NCI-H1105 (cell line): ENCODE measurements at regions not wholly inside any gene's neighbourhood (a gene's known extent, or its start where the extent isn't known, plus 50 kb on each side); places are given as distances from the start of the nearest gene placed in this dataset.

Source experiments
- DNase-seq: peaks from one replicate; lab custom pipeline; 2025; lab: John Stamatoyannopoulos, UW

DNA sequence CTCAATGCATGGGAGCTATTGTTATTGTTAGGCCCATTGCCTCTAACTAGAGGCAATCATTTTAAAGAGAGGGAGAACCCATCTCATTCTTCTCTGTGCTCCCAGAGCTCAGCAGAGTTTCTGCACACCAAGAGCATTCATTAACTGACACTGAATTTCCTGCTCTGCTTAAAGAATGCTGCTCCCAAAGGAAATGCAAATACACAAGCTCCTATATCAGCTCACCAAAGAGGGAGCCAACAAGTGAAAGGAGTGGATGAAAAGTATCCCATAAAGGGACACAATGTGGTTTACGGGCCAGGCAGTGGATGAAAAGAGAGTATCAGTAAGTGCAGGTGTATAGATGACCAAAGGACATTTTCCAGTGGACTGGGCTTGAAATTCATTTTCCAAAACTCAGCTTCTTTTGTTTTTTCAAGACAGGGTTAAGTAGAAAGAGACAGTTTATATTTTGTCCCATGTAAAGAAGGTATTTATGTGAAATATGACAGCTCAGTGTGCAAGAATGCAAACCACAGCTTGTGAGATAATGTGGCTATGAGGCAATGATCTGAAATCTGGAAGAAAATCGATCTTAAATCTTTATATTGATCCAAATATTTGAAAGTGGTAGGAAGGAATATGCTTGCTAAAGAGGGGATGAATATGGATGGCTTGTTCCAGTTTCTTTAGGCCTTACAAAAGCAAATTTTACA is 207.7 kb upstream of the CAMK1G start:
- no peak for DNase-seq

DNA sequence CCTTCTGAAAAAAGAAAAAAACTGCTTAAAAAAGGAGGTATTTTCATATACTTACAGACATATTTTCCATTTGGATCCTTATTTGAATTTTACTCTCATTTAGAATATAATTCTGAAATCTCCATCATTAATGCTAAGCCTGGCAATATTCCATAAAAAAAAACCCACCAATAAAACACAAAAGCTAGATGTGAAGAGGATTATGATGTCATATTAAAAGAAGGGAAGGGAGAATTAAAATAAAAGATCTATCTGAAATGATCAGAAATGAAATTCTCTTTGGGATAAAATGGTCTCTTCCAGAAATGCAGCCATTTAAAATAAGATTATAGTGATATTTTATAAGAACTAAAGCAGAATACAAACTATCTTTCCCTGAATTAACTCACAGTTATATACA is 206.7 kb upstream of the CAMK1G start:
- no peak for DNase-seq

DNA sequence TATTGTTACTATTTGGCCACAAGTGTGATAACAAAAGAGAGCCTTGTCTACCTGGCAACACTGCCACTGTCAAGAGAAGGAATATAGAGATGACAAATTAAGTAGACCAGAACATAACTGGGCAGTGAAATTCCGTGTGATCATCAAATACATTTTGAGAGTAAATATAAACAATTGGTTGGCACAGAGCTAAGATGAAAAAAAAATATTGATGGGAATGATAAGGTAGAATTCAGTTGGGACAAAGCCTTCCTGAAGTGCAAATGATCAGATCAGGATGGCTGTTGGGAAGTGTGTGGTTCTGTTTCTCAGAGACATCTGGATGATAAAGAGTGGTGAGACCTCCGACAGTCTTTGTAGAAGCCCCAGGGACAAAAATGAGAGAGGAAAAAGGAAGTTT is 205.5 kb upstream of the CAMK1G start:
- no peak for DNase-seq

DNA sequence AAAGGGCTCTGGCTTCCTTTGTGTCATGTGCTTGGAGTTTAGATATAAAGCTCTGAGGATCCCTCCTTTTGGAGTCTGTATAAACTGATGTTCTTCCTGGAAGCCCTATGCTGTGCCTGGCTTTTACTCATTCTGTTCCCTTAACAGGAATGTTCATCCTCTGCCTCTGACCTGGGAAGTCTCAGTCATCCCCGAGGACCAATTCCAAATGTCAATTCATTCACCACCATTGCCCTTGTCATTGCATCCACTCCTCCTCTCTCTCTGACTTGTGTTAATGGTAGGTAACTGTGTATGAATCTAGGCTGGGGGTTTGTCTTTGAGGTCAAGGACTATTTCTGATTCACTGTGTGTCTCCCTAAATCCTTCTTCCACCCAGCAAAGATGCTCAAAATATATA is 204.2 kb upstream of the CAMK1G start:
- no peak for DNase-seq

DNA sequence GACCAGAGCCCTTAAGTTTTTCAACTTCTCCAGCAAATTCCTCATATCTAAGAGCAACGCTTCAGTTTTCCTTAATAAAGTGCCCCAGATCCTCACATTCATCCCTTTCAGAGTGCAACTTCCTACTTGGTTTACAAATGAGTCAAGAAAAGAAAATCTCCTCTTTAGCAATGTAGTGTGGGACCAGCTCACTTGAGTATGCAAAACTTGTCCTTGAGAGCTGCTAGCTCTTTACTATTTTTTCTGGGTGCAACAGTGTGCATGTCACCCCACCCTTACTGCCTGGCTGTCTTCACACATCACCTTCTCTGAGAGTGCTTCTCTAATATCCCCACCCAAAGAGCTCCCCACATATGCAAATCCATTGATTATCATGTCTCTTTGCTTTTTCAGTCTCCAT is 203.1 kb upstream of the CAMK1G start:
- no peak for DNase-seq

- peak; percentile 15 for DNase-seq
Measured at GRCh38 chr1:209382231-209383100, 201.0 kb upstream of the CAMK1G start.

DNA sequence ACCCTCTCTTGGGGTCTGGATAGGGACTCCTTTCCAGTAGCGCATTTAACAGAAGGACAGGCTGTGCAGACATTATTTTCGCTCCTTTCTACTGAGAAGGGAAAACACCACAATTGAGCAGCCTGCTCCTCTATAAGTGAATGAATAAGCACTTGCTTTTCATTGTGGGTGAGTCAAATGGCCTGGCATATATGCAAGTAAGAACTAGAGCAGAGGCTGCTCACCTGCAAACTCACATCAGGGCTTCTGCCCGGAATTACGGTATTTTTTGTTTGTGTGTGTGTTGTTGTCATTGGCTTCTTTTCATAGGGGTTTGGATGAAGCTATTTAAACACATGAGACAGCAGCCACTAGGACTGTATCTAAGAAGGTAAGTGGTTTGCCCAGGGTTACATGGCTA is 200.1 kb upstream of the CAMK1G start:
- no peak for DNase-seq

GRCh38 chr1:209383907-209384709 is 199.4 kb upstream of the CAMK1G start:
- DNase-seq, result no peak

DNA sequence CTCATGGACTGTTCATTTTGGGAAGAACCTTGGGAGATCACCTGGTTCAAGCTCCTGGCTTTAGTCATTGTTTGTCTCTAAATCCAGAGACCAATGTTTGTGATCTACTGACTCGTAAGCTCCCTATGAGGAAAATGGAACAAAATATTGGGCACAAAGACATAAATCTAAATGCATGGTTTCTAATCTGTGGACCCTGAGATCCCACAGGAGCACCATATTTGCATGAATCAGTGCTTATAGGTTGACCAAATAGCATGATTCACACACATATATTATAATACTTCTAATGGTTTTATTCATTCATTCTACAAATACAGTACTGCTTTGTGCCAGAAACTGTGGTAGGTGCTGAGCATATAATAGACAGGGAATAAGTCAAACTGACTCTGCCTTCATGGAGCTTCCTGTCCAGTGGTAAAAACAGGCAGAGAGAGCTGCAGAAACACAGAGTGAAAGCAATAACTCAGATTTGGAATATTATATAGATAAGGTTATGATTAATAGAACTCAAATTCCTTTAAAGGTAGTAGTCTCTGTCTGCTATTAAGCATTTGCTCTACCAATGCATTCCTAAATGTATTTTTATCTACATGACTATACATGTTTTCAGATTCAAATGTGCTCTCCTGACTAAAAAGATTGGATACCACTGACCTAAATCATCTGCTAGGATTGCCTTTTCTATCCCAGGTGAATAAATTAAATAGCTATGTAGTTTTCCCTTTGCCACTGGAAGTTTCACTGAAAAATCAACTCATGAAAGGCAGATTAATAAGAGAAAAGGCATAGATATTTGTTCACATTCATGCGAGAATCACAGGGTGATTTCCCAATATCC is 198.6 kb upstream of the CAMK1G start:
- no peak for DNase-seq

- no peak for DNase-seq
Measured at GRCh38 chr1:209386156-209386555, 197.4 kb upstream of the CAMK1G start.

- no peak for DNase-seq
Measured at GRCh38 chr1:209387271-209387968, 196.1 kb upstream of the CAMK1G start.

GRCh38 chr1:209387969-209388329 is 195.6 kb upstream of the CAMK1G start:
- no peak for DNase-seq

DNA sequence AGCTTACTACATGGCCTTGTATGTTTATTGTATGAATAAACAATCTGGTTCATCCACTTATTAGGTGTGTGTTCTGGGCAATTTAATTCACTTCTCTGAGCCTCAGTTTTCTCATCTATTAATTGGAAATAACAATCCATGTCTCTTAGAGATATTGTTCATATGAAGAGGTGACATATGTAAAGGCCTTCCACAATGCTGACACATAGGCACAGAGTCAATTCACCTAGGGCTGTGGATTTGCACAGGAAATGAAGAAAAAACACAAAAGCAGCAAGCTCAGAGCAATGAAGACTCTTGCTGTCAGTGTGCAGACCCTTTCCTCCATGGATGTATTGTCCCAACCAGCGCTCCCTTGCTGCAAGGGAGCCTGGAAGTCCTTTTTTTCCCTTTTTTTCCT is 195.2 kb upstream of the CAMK1G start:
- no peak for DNase-seq

GRCh38 chr1:209389258-209389657 is 194.3 kb upstream of the CAMK1G start:
- no peak for DNase-seq

DNA sequence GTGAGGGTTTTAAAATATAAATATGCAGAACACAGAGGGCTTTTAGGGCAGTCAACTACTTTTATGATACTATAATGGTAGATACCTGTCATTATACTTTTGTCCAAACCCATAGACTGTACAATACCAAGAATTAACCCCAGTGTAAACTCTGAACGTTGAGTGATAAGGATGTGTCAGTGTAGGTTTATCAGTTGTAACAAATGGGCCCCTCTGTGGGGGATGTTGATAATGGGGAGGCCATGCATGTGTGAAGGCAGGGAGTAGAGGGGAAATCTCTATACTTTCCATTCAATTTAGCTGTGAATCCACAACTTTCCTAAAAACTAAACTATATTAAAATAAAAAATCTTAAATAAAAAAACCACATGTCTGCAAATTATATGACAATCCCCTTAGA is 193.5 kb upstream of the CAMK1G start:
- no peak for DNase-seq

DNA sequence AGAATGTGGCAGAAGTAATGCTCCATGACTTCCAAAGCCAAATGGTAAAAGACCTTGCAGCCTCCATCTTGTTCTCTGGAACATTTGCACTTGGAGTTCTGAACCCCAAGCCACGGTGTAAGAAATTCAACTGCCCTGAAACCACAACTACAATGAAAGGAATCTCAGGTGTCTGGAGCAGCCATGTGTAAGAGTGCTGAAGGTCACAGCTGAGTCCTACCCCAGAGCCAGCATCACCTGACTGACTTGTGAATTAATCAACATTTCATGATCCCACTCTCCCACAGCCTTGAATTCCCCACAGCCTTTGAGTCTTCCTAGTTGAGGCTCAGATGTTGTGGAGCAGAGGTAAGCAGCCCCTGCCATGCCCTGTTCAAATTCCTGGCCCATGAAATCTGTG is 192.8 kb upstream of the CAMK1G start:
- no peak for DNase-seq

- DNase-seq, result no peak
Measured at GRCh38 chr1:209391792-209392191, 191.7 kb upstream of the CAMK1G start.

DNA sequence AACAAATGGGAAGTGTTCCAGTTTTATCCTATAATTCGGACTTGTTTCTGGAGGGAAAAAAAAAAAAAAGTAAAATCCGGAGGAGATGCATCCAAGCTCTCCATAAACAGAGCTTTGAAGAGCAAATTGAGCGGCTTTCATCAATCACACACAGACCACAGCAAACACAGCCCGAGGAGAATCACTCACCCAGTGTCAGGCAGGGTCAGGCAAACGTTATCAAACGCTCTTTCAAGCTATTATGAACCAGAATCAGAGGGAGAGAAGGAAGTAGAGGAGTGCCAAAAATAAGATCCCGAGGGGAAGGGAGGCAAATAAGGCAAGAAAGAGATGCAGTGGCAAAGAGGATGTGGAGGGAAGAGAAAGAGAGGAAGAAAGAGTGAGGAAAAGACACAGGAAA is 188.3 kb upstream of the CAMK1G start:
- no peak for DNase-seq

GRCh38 chr1:209397371-209397770 is 186.1 kb upstream of the CAMK1G start:
- DNase-seq, result no peak

DNA sequence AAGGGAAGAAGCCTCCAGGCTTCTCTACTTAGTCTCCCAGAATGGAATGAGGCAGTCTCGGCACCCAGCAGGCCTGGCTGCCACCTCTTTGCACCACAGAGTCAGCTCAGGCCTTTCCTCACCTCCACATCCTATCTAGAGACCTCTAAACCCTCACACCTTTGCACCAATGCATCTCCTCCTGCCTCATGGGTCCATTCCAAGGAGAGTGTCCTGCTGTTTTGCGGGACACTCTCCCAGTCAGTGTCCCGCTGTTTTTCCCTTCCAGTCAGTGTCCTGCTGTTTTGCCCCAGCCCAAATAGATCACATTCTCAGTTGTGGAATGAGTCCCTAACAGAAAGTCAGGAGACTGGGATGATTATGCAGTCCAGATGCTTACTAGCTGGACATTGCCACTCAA is 185.6 kb upstream of the CAMK1G start:
- no peak for DNase-seq

DNA sequence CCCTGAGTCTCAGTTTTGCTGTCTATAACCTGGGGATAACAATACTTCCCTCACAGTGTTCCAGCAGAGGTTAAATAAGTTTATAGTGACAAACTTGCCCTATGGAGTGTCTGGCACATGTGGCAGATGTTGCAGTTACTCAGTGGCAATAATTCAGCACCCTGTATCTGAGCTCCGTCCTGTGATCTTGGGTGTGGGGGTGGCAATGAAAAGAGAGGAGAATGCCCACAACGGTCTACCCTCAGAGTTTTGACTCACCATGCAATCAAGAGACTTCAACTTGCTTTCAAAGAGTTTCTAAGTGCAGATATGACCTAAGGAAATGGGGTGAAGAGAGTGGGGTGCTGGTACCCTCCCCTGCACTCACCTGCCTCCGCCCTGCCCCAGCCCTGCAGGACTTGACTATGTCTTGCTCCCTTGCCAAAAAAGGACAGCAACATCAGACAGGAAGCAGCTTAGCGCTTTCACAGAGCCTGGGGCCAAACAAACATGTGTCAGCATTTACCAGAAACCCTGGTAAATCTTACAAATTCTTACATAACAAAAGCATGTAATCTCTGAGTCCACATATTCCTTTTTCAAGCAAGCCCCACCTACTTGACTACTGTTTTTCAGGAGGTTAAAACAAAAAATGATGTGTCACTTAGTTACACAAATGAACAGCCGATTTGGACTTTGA is 185.1 kb upstream of the CAMK1G start:
- DNase-seq, result no peak
